OCI-LY3 (cell line): ENCODE measurements at regions not wholly inside any gene's neighbourhood (a gene's known extent, or its start where the extent isn't known, plus 50 kb on each side); places are given as distances from the start of the nearest gene placed in this dataset.

Experiments
- H2AFZ ChIP-seq: fragments of 200-600, 300-600 bp; shearing (Covaris generic); 2 replicates; pipeline ENCODE4 v1.6.0; 2014; ENCODE audit warnings: antibody characterized with exemption, low read depth, low read length
- H3K27ac ChIP-seq: fragments of 200-600, 300-600 bp; sonication (generic); 2 replicates; pipeline ENCODE4 v1.5.1; 2014; ENCODE audit warnings: mild to moderate bottlenecking, low read length, moderate library complexity, mixed read lengths
- H3K27me3 ChIP-seq: fragments of 200-600, 300-600 bp; sonication (generic); 2 replicates; pipeline ENCODE4 v1.6.1; 2014; ENCODE audit warnings: low read depth, low read length, mixed read lengths
- H3K36me3 ChIP-seq: fragments of 200-600, 300-600 bp; sonication (generic); replicated peaks from 2 replicates; pipeline ENCODE3; 2014; ENCODE audit warnings: low read depth, low read length, mixed read lengths
- H3K4me1 ChIP-seq: fragments of 300-600, 200-600 bp; sonication (generic); 2 replicates; pipeline ENCODE4 v1.6.1; 2014; ENCODE audit warnings: low read length, mixed read lengths
- H3K4me2 ChIP-seq: fragments of 200-600, 300-600 bp; sonication (generic); 2 replicates; pipeline ENCODE4 v1.6.1; 2014; ENCODE audit warnings: low read length, mixed read lengths
- H3K4me3 ChIP-seq: fragments of 300-600, 200-600 bp; sonication (generic); 2 replicates; pipeline ENCODE4 v1.5.1; 2014; ENCODE audit warnings: antibody characterized with exemption, mild to moderate bottlenecking, low read length, moderate library complexity
- H3K79me2 ChIP-seq: fragments of 300-600, 200-600 bp; shearing (Covaris generic); 2 replicates; pipeline ENCODE4 v1.6.1; 2014; ENCODE audit warnings: mild to moderate bottlenecking, low read length, mixed read lengths
- H3K9ac ChIP-seq: fragments of 300-600, 200-600 bp; shearing (Covaris generic); 2 replicates; pipeline ENCODE4 v1.6.0; 2014; ENCODE audit warnings: mild to moderate bottlenecking, low read length, moderate library complexity
- H3K9me3 ChIP-seq: fragments of 200-600, 300-600 bp; shearing (Covaris generic); 2 replicates; pipeline ENCODE4 v1.6.1; 2014; ENCODE audit warnings: low read length, mixed read lengths; ENCODE audit not compliant: insufficient read depth
- H4K20me1 ChIP-seq: fragments of 200-600, 300-600 bp; sonication (generic); 2 replicates; pipeline ENCODE4 v1.6.1; 2016; ENCODE audit warnings: low read length, mixed read lengths; ENCODE audit not compliant: insufficient read depth
- CTCF ChIP-seq: fragments of 200-600, 300-600 bp; sonication (generic); IDR thresholded peaks from 2 replicates; pipeline ENCODE4 v1.5.1; 2014; ENCODE audit warnings: antibody characterized with exemption, low read length, low read depth
- EZH2phosphoT487 ChIP-seq: fragments of 200-600 bp; shearing (Covaris generic); IDR thresholded peaks from 2 replicates; pipeline ENCODE4 v1.6.1; 2018; ENCODE audit warnings: antibody characterized with exemption, mixed run types, low read depth

- TF ChIP-seq EZH2phosphoT487 = no peak
- TF ChIP-seq CTCF = no peak
- H4K20me1 ChIP-seq = no peaks in the 10 kb centered on the region
- H3K27ac ChIP-seq = no peak overlapping the region
- no peaks in the 10 kb centered on the region for H3K27me3 ChIP-seq
- H3K4me3 ChIP-seq = no peak overlapping the region
- peaks cover 7% of the 10 kb centered on the region for H3K4me1 ChIP-seq
- no peaks in the 10 kb centered on the region for H3K79me2 ChIP-seq
- H3K4me2 ChIP-seq = no peak overlapping the region
- H3K36me3 ChIP-seq = no peaks in the 10 kb centered on the region
- no peaks in the 10 kb centered on the region for H3K9me3 ChIP-seq
- H2AFZ ChIP-seq = no peak overlapping the region
- no peak overlapping the region for H3K9ac ChIP-seq
These were observed 116.1 kb upstream of the P2RY1 start for GRCh38 chr3:152718810-152719209.

- H3K27ac ChIP-seq = no peak overlapping the region
- TF ChIP-seq CTCF (no peak), EZH2phosphoT487 (no peak)
- no peak overlapping the region for H3K4me2 ChIP-seq
- peaks cover 7% of the 10 kb centered on the region for H3K4me1 ChIP-seq
- H3K4me3 ChIP-seq = no peak overlapping the region
- no peaks in the 10 kb centered on the region for H3K79me2 ChIP-seq
- no peaks in the 10 kb centered on the region for H3K36me3 ChIP-seq
- no peaks in the 10 kb centered on the region for H4K20me1 ChIP-seq
- H3K27me3 ChIP-seq = no peaks in the 10 kb centered on the region
- no peak overlapping the region for H3K9ac ChIP-seq
- no peaks in the 10 kb centered on the region for H3K9me3 ChIP-seq
- no peak overlapping the region for H2AFZ ChIP-seq
These were observed 115.7 kb upstream of the P2RY1 start for GRCh38 chr3:152719264-152719663.

GRCh38 chr3:152720951-152721718 lies 113.8 kb upstream of the P2RY1 start:
- H3K9ac ChIP-seq = no peak overlapping the region
- no peaks in the 10 kb centered on the region for H4K20me1 ChIP-seq
- H3K36me3 ChIP-seq = no peaks in the 10 kb centered on the region
- TF ChIP-seq EZH2phosphoT487 = no peak
- no peak for TF ChIP-seq CTCF
- no peaks in the 10 kb centered on the region for H3K9me3 ChIP-seq
- no peak overlapping the region for H3K27ac ChIP-seq
- H3K4me3 ChIP-seq = no peak overlapping the region
- H3K27me3 ChIP-seq = no peaks in the 10 kb centered on the region
- H2AFZ ChIP-seq = no peak overlapping the region
- no peaks in the 10 kb centered on the region for H3K79me2 ChIP-seq
- H3K4me1 ChIP-seq = peaks cover 7% of the 10 kb centered on the region
- no peak overlapping the region for H3K4me2 ChIP-seq

GRCh38 chr3:152724270-152724669 lies 110.7 kb upstream of the P2RY1 start:
- H3K4me2 ChIP-seq = no peak overlapping the region

More at GRCh38 chr3:152724270-152724669, 110.7 kb upstream of the P2RY1 start:
- H3K79me2 ChIP-seq = no peaks in the 10 kb centered on the region
- H3K27ac ChIP-seq = no peak overlapping the region
- H3K36me3 ChIP-seq = no peaks in the 10 kb centered on the region
- H3K4me1 ChIP-seq = peaks cover 2% of the 10 kb centered on the region; the same call in 1 of the 2 replicates
- TF ChIP-seq CTCF (no peak), EZH2phosphoT487 (no peak)
- H2AFZ ChIP-seq = no peak overlapping the region
- H3K27me3 ChIP-seq = no peaks in the 10 kb centered on the region
- H3K9ac ChIP-seq = no peak overlapping the region
- no peak overlapping the region for H3K4me3 ChIP-seq
- H4K20me1 ChIP-seq = no peaks in the 10 kb centered on the region
- no peaks in the 10 kb centered on the region for H3K9me3 ChIP-seq
